Astrocyte (in vitro differentiated cells and primary cell): ENCODE measurements at regions not wholly inside any gene's neighbourhood (a gene's known extent, or its start where the extent isn't known, plus 50 kb on each side); places are given as distances from the start of the nearest gene placed in this dataset.

Source experiments
- DNase-seq: peaks from one replicate; pipeline ENCODE4 v3.0.0-alpha.2; 2010; ENCODE audit warnings: low read depth
- FAIRE-seq: peaks from 2 replicates; lab custom pipeline; 2011; peaks lifted over from hg19 to GRCh38; lab: Jason Lieb, UNC
- H2AFZ ChIP-seq: 2 replicates; pipeline ENCODE4 v1.6.0; 2012; ENCODE audit warnings: low read depth, low read length, inconsistent platforms
- H3K27ac ChIP-seq: 2 replicates; pipeline ENCODE4 v1.5.1; 2011; ENCODE audit warnings: low read depth, low read length, inconsistent platforms
- H3K27me3 ChIP-seq: 2 replicates; pipeline ENCODE4 v1.6.0; 2011; ENCODE audit warnings: low read length, inconsistent platforms; ENCODE audit not compliant: insufficient read depth
- H3K36me3 ChIP-seq: 2 replicates; pipeline ENCODE4 v1.5.1; 2011; ENCODE audit warnings: low read length, inconsistent platforms; ENCODE audit not compliant: insufficient read depth
- H3K4me1 ChIP-seq: 2 replicates; pipeline ENCODE4 v1.5.1; 2011; ENCODE audit warnings: low read length, inconsistent platforms; ENCODE audit not compliant: insufficient read depth
- H3K4me2 ChIP-seq: 2 replicates; pipeline ENCODE4 v1.6.0; 2012; ENCODE audit warnings: low read length, inconsistent platforms
- H3K4me3 ChIP-seq: 2 replicates; pipeline ENCODE4 v1.5.1; 2011; ENCODE audit warnings: low read depth, mild to moderate bottlenecking, low read length, inconsistent platforms; ENCODE audit not compliant: insufficient read depth
- H3K79me2 ChIP-seq: 2 replicates; pipeline ENCODE4 v1.6.0; 2012; ENCODE audit warnings: mild to moderate bottlenecking, low read length, inconsistent platforms; ENCODE audit not compliant: insufficient read depth
- H3K9ac ChIP-seq: 2 replicates; pipeline ENCODE4 v1.6.0; 2012; ENCODE audit warnings: mild to moderate bottlenecking, low read length, inconsistent platforms
- H3K9me3 ChIP-seq: 2 replicates; pipeline ENCODE4 v1.5.1; 2012; ENCODE audit warnings: low read depth, mild to moderate bottlenecking, low read length, inconsistent platforms; ENCODE audit not compliant: insufficient read depth
- H4K20me1 ChIP-seq: 2 replicates; pipeline ENCODE4 v1.6.0; 2012; ENCODE audit warnings: low read length, inconsistent platforms; ENCODE audit not compliant: insufficient read depth
- H3K27ac Mint-ChIP-seq: one replicate; pipeline ENCODE4 v1.8.0; 2021; ENCODE audit warnings: mild to moderate bottlenecking, mixed read lengths; ENCODE audit not compliant: unreplicated experiment
- H3K27me3 Mint-ChIP-seq: one replicate; pipeline ENCODE4 v1.8.0; 2021; ENCODE audit warnings: low read depth, mixed read lengths; ENCODE audit not compliant: unreplicated experiment
- H3K36me3 Mint-ChIP-seq: one replicate; pipeline ENCODE4 v1.8.0; 2021; ENCODE audit warnings: low read depth, mixed read lengths; ENCODE audit not compliant: unreplicated experiment
- H3K4me1 Mint-ChIP-seq: one replicate; pipeline ENCODE4 v1.8.0; 2021; ENCODE audit warnings: low read depth, mixed read lengths; ENCODE audit not compliant: unreplicated experiment
- H3K4me3 Mint-ChIP-seq: one replicate; pipeline ENCODE4 v1.8.0; 2021; ENCODE audit warnings: mild to moderate bottlenecking, moderate library complexity, mixed read lengths; ENCODE audit not compliant: unreplicated experiment
- H3K9me3 Mint-ChIP-seq: one replicate; pipeline ENCODE4 v1.8.0; 2021; ENCODE audit warnings: mild to moderate bottlenecking, mixed read lengths; ENCODE audit not compliant: unreplicated experiment
- EZH2 ChIP-seq: IDR thresholded peaks from 2 replicates; pipeline ENCODE4 v1.6.1; 2012; ENCODE audit warnings: mild to moderate bottlenecking, low read length, inconsistent platforms; ENCODE audit not compliant: insufficient read depth
- TF ChIP-seq, protein P1 (sequence below): IDR thresholded peaks from 2 replicates; pipeline ENCODE4 v1.5.1; 2011; ENCODE audit warnings: low read depth, mild to moderate bottlenecking, inconsistent platforms, low read length, moderate library complexity; ENCODE audit not compliant: insufficient read depth

DNA sequence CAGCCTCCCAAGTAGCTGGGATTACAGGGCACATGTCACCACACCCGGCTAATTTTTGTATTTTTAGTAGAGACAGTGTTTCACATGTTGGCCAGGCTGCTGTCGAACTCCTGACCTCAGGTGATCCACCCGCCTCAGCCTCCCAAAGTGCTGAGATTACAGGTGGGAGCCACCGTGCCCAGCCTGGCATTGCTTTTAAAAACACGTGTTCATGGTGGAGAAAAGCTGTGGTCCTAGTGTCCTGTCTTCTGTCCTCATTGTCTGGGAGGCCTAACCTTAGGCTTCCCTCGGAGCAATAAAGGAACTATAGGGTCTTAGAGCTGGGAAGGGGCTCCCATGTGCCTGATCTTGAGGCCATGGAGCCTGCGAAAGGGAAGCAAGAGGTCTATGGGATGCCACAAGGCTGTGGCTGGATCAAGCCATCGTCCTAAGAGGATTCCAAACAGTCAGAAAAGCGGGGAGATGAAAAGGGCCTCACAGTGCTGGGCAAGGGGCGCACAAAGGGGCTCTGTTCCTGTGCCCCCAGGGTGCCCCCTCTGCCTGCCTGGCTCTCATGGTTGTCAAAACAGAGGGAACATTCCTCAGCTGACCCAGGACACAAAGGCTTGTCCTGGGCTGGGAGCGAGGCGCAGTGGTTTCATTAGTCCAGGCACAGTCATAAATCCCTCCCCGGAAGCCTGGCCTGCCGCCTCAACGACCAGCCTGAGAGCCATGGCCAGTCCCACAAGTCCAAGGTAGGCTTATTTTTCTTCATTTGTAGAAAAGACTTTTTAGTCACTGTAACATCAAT, 106.6 kb upstream of the TNS3 start:
- no peaks in the 10 kb centered on the region for H3K9me3 Mint-ChIP-seq
- Histone ChIP-seq H3K27ac (no peak overlapping the region), H3K4me2 (no peak overlapping the region), H4K20me1 (no peaks in the 10 kb centered on the region), H3K9ac (no peak overlapping the region), H3K27me3 (no peaks in the 10 kb centered on the region), H3K9me3 (no peaks in the 10 kb centered on the region), H3K4me1 (peaks cover 3% of the 10 kb centered on the region), H2AFZ (peak overlapping the region; percentile 74), H3K4me3 (no peak overlapping the region), H3K79me2 (no peaks in the 10 kb centered on the region), H3K36me3 (no peaks in the 10 kb centered on the region)
- H3K36me3 Mint-ChIP-seq: no peaks in the 10 kb centered on the region
- H3K4me3 Mint-ChIP-seq: no peak overlapping the region
- no peaks in the 10 kb centered on the region for H3K27me3 Mint-ChIP-seq
- peaks cover 19% of the 10 kb centered on the region for H3K4me1 Mint-ChIP-seq
- no peak overlapping the region for H3K27ac Mint-ChIP-seq
- no peak for FAIRE-seq
- TF ChIP-seq, protein P1, sequence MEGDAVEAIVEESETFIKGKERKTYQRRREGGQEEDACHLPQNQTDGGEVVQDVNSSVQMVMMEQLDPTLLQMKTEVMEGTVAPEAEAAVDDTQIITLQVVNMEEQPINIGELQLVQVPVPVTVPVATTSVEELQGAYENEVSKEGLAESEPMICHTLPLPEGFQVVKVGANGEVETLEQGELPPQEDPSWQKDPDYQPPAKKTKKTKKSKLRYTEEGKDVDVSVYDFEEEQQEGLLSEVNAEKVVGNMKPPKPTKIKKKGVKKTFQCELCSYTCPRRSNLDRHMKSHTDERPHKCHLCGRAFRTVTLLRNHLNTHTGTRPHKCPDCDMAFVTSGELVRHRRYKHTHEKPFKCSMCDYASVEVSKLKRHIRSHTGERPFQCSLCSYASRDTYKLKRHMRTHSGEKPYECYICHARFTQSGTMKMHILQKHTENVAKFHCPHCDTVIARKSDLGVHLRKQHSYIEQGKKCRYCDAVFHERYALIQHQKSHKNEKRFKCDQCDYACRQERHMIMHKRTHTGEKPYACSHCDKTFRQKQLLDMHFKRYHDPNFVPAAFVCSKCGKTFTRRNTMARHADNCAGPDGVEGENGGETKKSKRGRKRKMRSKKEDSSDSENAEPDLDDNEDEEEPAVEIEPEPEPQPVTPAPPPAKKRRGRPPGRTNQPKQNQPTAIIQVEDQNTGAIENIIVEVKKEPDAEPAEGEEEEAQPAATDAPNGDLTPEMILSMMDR: no peak
- TF ChIP-seq EZH2: no peak
- DNase-seq: no peak

DNA sequence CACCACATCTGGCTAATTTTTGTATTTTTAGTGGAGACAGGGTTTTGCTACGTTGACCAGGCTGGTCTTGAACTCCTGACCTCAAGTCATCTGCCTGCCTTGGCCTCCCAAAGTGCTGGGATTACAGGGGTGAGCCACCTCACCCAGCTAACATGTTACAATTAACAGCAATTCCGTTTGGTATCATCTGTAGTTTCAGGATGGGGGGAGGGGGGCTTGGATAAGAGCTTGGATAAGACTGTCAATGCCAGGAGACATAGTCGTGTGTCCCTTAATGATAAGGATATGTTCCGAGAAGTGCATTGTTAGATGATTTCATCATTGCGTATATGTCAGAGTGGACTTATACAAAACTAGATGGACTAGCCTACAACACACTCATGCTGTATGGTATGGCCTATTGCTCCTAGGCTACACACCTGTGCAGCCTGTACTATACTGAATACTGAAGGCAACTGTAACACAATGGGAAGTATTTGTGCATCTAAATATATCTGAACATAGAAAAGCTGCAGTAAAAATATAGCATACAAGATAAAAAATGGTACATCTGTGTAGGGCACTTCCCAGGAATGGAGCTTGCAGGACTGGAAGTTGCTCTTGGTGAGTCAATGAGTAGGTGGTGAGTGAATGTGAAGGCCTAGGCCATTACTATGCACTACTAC, 103.9 kb upstream of the TNS3 start:
- Mint-ChIP-seq H3K36me3 (no peaks in the 10 kb centered on the region), H3K27ac (no peak overlapping the region), H3K9me3 (no peaks in the 10 kb centered on the region), H3K27me3 (no peaks in the 10 kb centered on the region), H3K4me3 (no peak overlapping the region), H3K4me1 (peaks cover 12% of the 10 kb centered on the region)
- no peak for FAIRE-seq
- Histone ChIP-seq H3K27ac (no peak overlapping the region), H3K36me3 (no peaks in the 10 kb centered on the region), H3K4me1 (no peaks in the 10 kb centered on the region), H2AFZ (no peak overlapping the region), H3K9me3 (no peaks in the 10 kb centered on the region), H3K27me3 (no peaks in the 10 kb centered on the region), H3K79me2 (no peaks in the 10 kb centered on the region), H4K20me1 (no peaks in the 10 kb centered on the region), H3K4me2 (no peak overlapping the region), H3K4me3 (no peak overlapping the region), H3K9ac (no peak overlapping the region)
- peak; percentile 55 for DNase-seq
- TF ChIP-seq EZH2: no peak
- TF ChIP-seq, protein P1: no peak

DNA sequence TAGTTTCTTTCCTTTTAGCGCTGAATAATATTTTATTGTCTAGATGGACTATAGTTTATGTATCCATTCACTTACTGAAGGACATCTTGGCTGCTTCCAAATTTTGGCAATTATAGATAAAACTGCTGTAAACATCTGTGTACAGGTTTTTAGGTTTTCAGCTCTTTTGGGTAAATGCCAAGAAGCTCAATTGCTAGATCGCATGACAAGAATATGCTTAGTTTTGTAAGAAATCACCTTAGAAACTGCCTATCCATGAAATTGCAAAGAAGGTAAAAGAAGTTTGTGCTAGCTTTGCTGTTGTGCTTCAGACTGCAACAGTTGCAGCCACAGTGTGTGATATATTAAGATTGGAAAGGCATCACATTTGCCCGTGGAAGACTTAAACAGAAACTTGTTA, 103.2 kb upstream of the TNS3 start:
- H3K4me2 ChIP-seq: no peak overlapping the region
- no peaks in the 10 kb centered on the region for H3K27me3 ChIP-seq
- TF ChIP-seq, protein P1: no peak
- no peak for TF ChIP-seq EZH2
- Mint-ChIP-seq H3K4me1 (peaks cover 14% of the 10 kb centered on the region), H3K4me3 (no peak overlapping the region), H3K36me3 (no peaks in the 10 kb centered on the region), H3K27me3 (no peaks in the 10 kb centered on the region), H3K27ac (no peak overlapping the region), H3K9me3 (no peaks in the 10 kb centered on the region)
- H4K20me1 ChIP-seq: no peaks in the 10 kb centered on the region
- no peak overlapping the region for H2AFZ ChIP-seq
- no peak overlapping the region for H3K4me3 ChIP-seq
- DNase-seq (no peak), FAIRE-seq (no peak)
- H3K9me3 ChIP-seq: no peaks in the 10 kb centered on the region
- no peak overlapping the region for H3K27ac ChIP-seq
- no peaks in the 10 kb centered on the region for H3K79me2 ChIP-seq
- H3K36me3 ChIP-seq: no peaks in the 10 kb centered on the region
- H3K4me1 ChIP-seq: no peaks in the 10 kb centered on the region
- H3K9ac ChIP-seq: no peak overlapping the region
